Sigmoid colon (tissue), 6 donors: ENCODE measurements at regions not wholly inside any gene's neighbourhood (a gene's known extent, or its start where the extent isn't known, plus 50 kb on each side); places are given as distances from the start of the nearest gene placed in this dataset.

Source experiments
- DNase-seq: peaks from one replicate; pipeline ENCODE4 v3.0.0-alpha.2; 2019
- H3K27ac ChIP-seq, 4 donors: fragments of 200-600 bp; sonication (generic); one replicate each; pipeline ENCODE4 v1.5.1; 2016 to 2019; ENCODE audit warnings: mild to moderate bottlenecking in 1 of 4
- H3K27me3 ChIP-seq, 3 donors: fragments of 200-600 bp; sonication (generic); one replicate each; pipeline ENCODE4 v1.5.1; 2019; ENCODE audit warnings: mild to moderate bottlenecking in 1 of 3
- H3K36me3 ChIP-seq, 4 donors: fragments of 200-600 bp; sonication (generic); one replicate each; pipeline ENCODE4 v1.5.1; 2016 to 2019
- H3K4me1 ChIP-seq, 4 donors: fragments of 200-600 bp; sonication (generic); one replicate each; pipeline ENCODE4 v1.5.1; 2017 to 2019
- H3K4me3 ChIP-seq, 4 donors: fragments of 200-600 bp; sonication (generic); one replicate each; pipeline ENCODE4 v1.5.1; 2017 to 2019; ENCODE audit warnings: mild to moderate bottlenecking in 2 of 4, moderate library complexity in 1 of 4
- H3K9me3 ChIP-seq, 4 donors: fragments of 200-600 bp in 3 of 4; sonication (generic) in 3 of 4; one replicate each; pipeline versions ENCODE4 v1.5.1 to v1.6.1; 2013 to 2019
- CTCF ChIP-seq, 4 experiments: fragments of 450-650 bp in 3 of 4; fragments of 200-600 bp in 1 of 4; IDR thresholded peaks; one replicate each; pipeline ENCODE4 v1.5.1; 2016 to 2019; ENCODE audit warnings: antibody characterized with exemption in 4 of 4, mild to moderate bottlenecking in 3 of 4, moderate library complexity in 2 of 4
- EP300 ChIP-seq, 4 donors: sonication (generic); formaldehyde crosslinking; IDR thresholded peaks; one replicate each; pipeline ENCODE4 v1.6.1; 2017; ENCODE audit warnings: antibody characterized with exemption in 4 of 4
- POLR2A ChIP-seq, 2 donors: fragments of 450-650 bp; IDR thresholded peaks; one replicate each; pipeline ENCODE4 v1.6.1; 2016; ENCODE audit warnings: antibody characterized with exemption in 2 of 2, mild to moderate bottlenecking in 2 of 2, moderate library complexity in 2 of 2
- POLR2AphosphoS5 ChIP-seq, 4 donors: sonication (generic); formaldehyde crosslinking; IDR thresholded peaks; one replicate each; pipeline ENCODE4 v1.6.1; 2017; ENCODE audit warnings: antibody characterized with exemption in 4 of 4
- WGBS, 2 donors: extraction: QIAGEN DNeasy Blood & Tissue Kit; methylation state at CpG; one replicate each; pipeline ENCODE4 v1.1.7; 2013; 5-methylcytosine and 5-hydroxymethylcytosine counted together
- intact Hi-C: fragments of 100-400 bp; cut with DNase I; formaldehyde crosslinking; loops from one replicate; pipeline ENCODE4 v1.15.1; 2023
- donor health status: healthy with polysubstance abuse.
- donor health status: healthy.

GRCh38 chr10:42998481-42999384, 78.1 kb upstream of the RET start:
- peak; percentile 52 for DNase-seq
- no peaks in the 10 kb centered on the region for H3K36me3 ChIP-seq
- no peaks in the 10 kb centered on the region for H3K9me3 ChIP-seq
- TF ChIP-seq EP300 (IDR thresholded peaks at IDR 0.05) (no peak), CTCF (IDR thresholded peaks at IDR 0.05) (no peak), POLR2AphosphoS5 (IDR thresholded peaks at IDR 0.05) (no peak), POLR2A (IDR thresholded peaks at IDR 0.05) (no peak)
- H3K27ac ChIP-seq = no peak overlapping the region
- intact Hi-C loops = no loop called here
- no peaks in the 10 kb centered on the region for H3K4me1 ChIP-seq
- no peaks in the 10 kb centered on the region for H3K27me3 ChIP-seq
- WGBS, 2 donors = 82 to 83% methylated on average over 12 of the region's 12 CpGs
- no peak overlapping the region for H3K4me3 ChIP-seq

- H3K4me3 ChIP-seq = no peak overlapping the region
- no peak for DNase-seq
- 85 to 91% methylated on average over 8 of the region's 8 CpGs for WGBS, 2 donors
- H3K9me3 ChIP-seq = no peaks in the 10 kb centered on the region
- intact Hi-C loops = no loop called here
- TF ChIP-seq EP300 (IDR thresholded peaks at IDR 0.05) (no peak), POLR2AphosphoS5 (IDR thresholded peaks at IDR 0.05) (no peak), POLR2A (IDR thresholded peaks at IDR 0.05) (no peak), CTCF (IDR thresholded peaks at IDR 0.05) (no peak)
- no peaks in the 10 kb centered on the region for H3K36me3 ChIP-seq
- H3K27me3 ChIP-seq = no peaks in the 10 kb centered on the region
- H3K27ac ChIP-seq = no peak overlapping the region
- H3K4me1 ChIP-seq = no peaks in the 10 kb centered on the region
These were observed 77.4 kb upstream of the RET start for GRCh38 chr10:42999385-43000020.

- Histone ChIP-seq H3K4me1 (no peaks in the 10 kb centered on the region), H3K9me3 (no peaks in the 10 kb centered on the region), H3K27me3 (no peaks in the 10 kb centered on the region), H3K4me3 (no peak overlapping the region), H3K36me3 (no peaks in the 10 kb centered on the region), H3K27ac (no peak overlapping the region)
- no peak for TF ChIP-seq POLR2AphosphoS5 (IDR thresholded peaks at IDR 0.05)
- no peak for TF ChIP-seq EP300 (IDR thresholded peaks at IDR 0.05)
- TF ChIP-seq POLR2A (IDR thresholded peaks at IDR 0.05) = no peak
- TF ChIP-seq CTCF (IDR thresholded peaks at IDR 0.05) = no peak
- intact Hi-C loops = no loop called here
- WGBS, 2 donors = 95 to 96% methylated on average over 3 of the region's 3 CpGs
- DNase-seq = peak; percentile 40
These were observed 76.9 kb upstream of the RET start for GRCh38 chr10:43000021-43000411.

GRCh38 chr10:43000651-43001426, 76.0 kb upstream of the RET start:
- H3K9me3 ChIP-seq = no peaks in the 10 kb centered on the region
- intact Hi-C loops = no loop called here
- TF ChIP-seq POLR2A (IDR thresholded peaks at IDR 0.05) = no peak
- TF ChIP-seq EP300 (IDR thresholded peaks at IDR 0.05) = no peak
- TF ChIP-seq CTCF (IDR thresholded peaks at IDR 0.05) = no peak
- TF ChIP-seq POLR2AphosphoS5 (IDR thresholded peaks at IDR 0.05) = no peak
- WGBS, 2 donors = 73 to 74% methylated on average over 16 of the region's 16 CpGs
- no peak for DNase-seq
- no peaks in the 10 kb centered on the region for H3K4me1 ChIP-seq
- H3K4me3 ChIP-seq = no peak overlapping the region
- no peak overlapping the region for H3K27ac ChIP-seq
- H3K27me3 ChIP-seq = no peaks in the 10 kb centered on the region
- H3K36me3 ChIP-seq = no peaks in the 10 kb centered on the region
